ENCODE measurements at regions not wholly inside any gene's neighbourhood (a gene's known extent, or its start where the extent isn't known, plus 50 kb on each side); places are given as distances from the start of the nearest gene placed in this dataset.

DNA sequence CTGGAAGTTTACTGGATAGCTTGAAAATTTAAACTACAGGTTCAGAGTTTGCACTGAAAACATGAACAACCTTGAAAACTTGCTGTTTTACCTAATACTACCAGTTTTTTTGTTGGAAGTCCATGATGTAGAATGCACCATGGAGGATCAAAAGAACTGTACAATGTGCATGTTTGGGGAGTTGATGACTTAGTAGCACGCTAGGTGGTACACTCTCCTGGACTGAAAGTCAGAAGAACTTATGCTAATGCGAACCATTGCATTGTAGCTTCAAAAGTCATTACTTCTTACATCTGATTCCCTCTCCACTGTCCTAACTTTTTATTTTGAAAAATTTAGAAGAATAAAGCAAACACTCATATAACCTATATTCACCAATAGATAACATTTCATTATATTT is 211.0 kb downstream of the OSTF1 start:
- no peaks in the 10 kb centered on the region for H3K79me2 ChIP-seq (ENCODE audit: insufficient read depth, low read length)
- no peaks in the 10 kb centered on the region for H4K20me1 ChIP-seq (ENCODE audit: insufficient read depth)
- intact Hi-C loops (cut with micrococcal nuclease), result no loop called here
- ATAC-seq (peak; percentile 50; the same call in 1 of the 2 replicates), DNase-seq (ENCODE audit: low read depth, low spot score) (no peak)
- ChIA-PET POLR2A (no interaction called here), RAD21 (ENCODE audit: low non-redundant PET in 1 of 2, low total read pairs in 2 of 2, uncharacterized antibody in 2 of 2, unreplicated experiment in 2 of 2) (no interaction called here), CTCF (no interaction called here)
- no peaks in the 10 kb centered on the region for H3K27me3 ChIP-seq (ENCODE audit: insufficient read depth, low read length)
- no peak overlapping the region for H3K4me2 ChIP-seq (ENCODE audit: low read length)
- no peaks in the 10 kb centered on the region for H3K4me1 ChIP-seq (ENCODE audit: control insufficient read depth in 1 of 2, insufficient read depth in 2 of 2, low read length in 2 of 2)
- BruUV-seq (replicated peaks), result no TSS peak
- H3K9ac ChIP-seq (ENCODE audit: low read length), result no peak overlapping the region
- H3K4me3 ChIP-seq (replicated peaks in 1 of 2; ENCODE audit: low read depth in 1 of 2, low read length in 2 of 2), result no peak overlapping the region
- H3K9me3 ChIP-seq (ENCODE audit: control insufficient read depth in 1 of 2, insufficient read depth in 1 of 2, low read depth in 1 of 2, low read length in 2 of 2), result no peaks in the 10 kb centered on the region
- TF ChIP-seq RAD21 (IDR thresholded peaks at IDR 0.05; ENCODE audit: low read depth) (no peak), CBX3 (IDR thresholded peaks at IDR 0.05; ENCODE audit: low read depth) (no peak), ZNF274 (IDR thresholded peaks at IDR 0.05; ENCODE audit: low read depth, low read length) (no peak)
- TF ChIP-seq, protein P1, sequence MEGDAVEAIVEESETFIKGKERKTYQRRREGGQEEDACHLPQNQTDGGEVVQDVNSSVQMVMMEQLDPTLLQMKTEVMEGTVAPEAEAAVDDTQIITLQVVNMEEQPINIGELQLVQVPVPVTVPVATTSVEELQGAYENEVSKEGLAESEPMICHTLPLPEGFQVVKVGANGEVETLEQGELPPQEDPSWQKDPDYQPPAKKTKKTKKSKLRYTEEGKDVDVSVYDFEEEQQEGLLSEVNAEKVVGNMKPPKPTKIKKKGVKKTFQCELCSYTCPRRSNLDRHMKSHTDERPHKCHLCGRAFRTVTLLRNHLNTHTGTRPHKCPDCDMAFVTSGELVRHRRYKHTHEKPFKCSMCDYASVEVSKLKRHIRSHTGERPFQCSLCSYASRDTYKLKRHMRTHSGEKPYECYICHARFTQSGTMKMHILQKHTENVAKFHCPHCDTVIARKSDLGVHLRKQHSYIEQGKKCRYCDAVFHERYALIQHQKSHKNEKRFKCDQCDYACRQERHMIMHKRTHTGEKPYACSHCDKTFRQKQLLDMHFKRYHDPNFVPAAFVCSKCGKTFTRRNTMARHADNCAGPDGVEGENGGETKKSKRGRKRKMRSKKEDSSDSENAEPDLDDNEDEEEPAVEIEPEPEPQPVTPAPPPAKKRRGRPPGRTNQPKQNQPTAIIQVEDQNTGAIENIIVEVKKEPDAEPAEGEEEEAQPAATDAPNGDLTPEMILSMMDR (IDR thresholded peaks at IDR 0.05 in 2 of 3, conservative IDR thresholded peaks at IDR 0.05 in 1 of 3; ENCODE audit: borderline replicate concordance in 1 of 3, insufficient read depth in 1 of 3, low read depth in 2 of 3, low read length in 2 of 3), result peak in 2 of 3 experiments; percentile 12 to 15; a peak in 1 of 6 replicates
- H2AFZ ChIP-seq (ENCODE audit: low read depth, low read length, poor library complexity, severe bottlenecking), result no peak overlapping the region
- no peaks in the 10 kb centered on the region for H3K36me3 ChIP-seq (ENCODE audit: control insufficient read depth in 1 of 2, insufficient read depth in 2 of 2, low read length in 2 of 2)
- H3K9me2 ChIP-seq (ENCODE audit: insufficient read depth), result no peaks in the 10 kb centered on the region
- no peak overlapping the region for H3K27ac ChIP-seq (ENCODE audit: low read depth, low read length)

DNA sequence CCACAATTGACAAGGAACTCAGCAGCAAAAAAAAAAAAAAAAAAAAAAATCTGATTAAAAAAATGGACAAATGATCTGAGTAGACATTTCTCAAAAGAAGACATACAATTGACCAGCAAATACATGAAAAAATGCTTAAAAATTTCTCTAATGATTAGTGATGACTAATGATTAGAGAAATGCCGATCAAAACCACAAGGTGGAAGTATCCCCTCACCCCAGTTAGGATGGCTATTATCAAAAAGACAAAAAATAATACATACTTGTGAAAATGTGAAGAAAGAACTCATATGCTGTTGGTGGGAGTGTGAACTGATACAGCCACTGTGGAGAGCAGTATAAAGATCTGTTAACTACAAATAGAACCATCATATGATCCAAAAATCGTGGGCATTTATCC is 245.3 kb downstream of the OSTF1 start:
- no peak overlapping the region for H2AFZ ChIP-seq (ENCODE audit: low read depth, low read length, poor library complexity, severe bottlenecking)
- H3K27ac ChIP-seq (ENCODE audit: low read depth, low read length), result no peak overlapping the region
- no peaks in the 10 kb centered on the region for H3K9me3 ChIP-seq (ENCODE audit: control insufficient read depth in 1 of 2, insufficient read depth in 1 of 2, low read depth in 1 of 2, low read length in 2 of 2)
- H3K9ac ChIP-seq (ENCODE audit: low read length), result no peak overlapping the region
- no peak for TF ChIP-seq SIN3A (IDR thresholded peaks at IDR 0.05; ENCODE audit: low read depth)
- TF ChIP-seq, protein P2, sequence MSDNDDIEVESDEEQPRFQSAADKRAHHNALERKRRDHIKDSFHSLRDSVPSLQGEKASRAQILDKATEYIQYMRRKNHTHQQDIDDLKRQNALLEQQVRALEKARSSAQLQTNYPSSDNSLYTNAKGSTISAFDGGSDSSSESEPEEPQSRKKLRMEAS (IDR thresholded peaks at IDR 0.05), result no peak
- TF ChIP-seq, protein P1 (IDR thresholded peaks at IDR 0.05 in 2 of 3, conservative IDR thresholded peaks at IDR 0.05 in 1 of 3; ENCODE audit: borderline replicate concordance in 1 of 3, insufficient read depth in 1 of 3, low read depth in 2 of 3, low read length in 2 of 3), result peak in 1 of 3 experiments; percentile 18; a peak in 1 of 6 replicates
- TF ChIP-seq SP1 (IDR thresholded peaks at IDR 0.05; ENCODE audit: low read depth), result no peak
- no peak for TF ChIP-seq TCF7L2 (IDR thresholded peaks at IDR 0.05; ENCODE audit: borderline replicate concordance, extremely low read depth, insufficient read depth, insufficient read length)
- no peaks in the 10 kb centered on the region; the same call in 1 of the 2 replicates for H3K27me3 ChIP-seq (ENCODE audit: insufficient read depth, low read length)
- no peak overlapping the region for H3K4me3 ChIP-seq (replicated peaks in 1 of 2; ENCODE audit: low read depth in 1 of 2, low read length in 2 of 2)
- ATAC-seq, result no peak
- RAD21 ChIA-PET (ENCODE audit: low non-redundant PET in 1 of 2, low total read pairs in 2 of 2, uncharacterized antibody in 2 of 2, unreplicated experiment in 2 of 2), result no interaction called here
- H3K79me2 ChIP-seq (ENCODE audit: insufficient read depth, low read length), result no peaks in the 10 kb centered on the region
- H3K4me1 ChIP-seq (ENCODE audit: control insufficient read depth in 1 of 2, insufficient read depth in 2 of 2, low read length in 2 of 2), result no peaks in the 10 kb centered on the region
- POLR2A ChIA-PET, result no interaction called here
- intact Hi-C loops (cut with micrococcal nuclease), result no loop called here
- CTCF ChIA-PET, result no interaction called here
- no peaks in the 10 kb centered on the region for H3K9me2 ChIP-seq (ENCODE audit: insufficient read depth)
- no peaks in the 10 kb centered on the region for H4K20me1 ChIP-seq (ENCODE audit: insufficient read depth)
- no peak for DNase-seq (ENCODE audit: low read depth, low spot score)
- no peak overlapping the region for H3K4me2 ChIP-seq (ENCODE audit: low read length)
- BruUV-seq (replicated peaks), result no TSS peak
- no peaks in the 10 kb centered on the region for H3K36me3 ChIP-seq (ENCODE audit: control insufficient read depth in 1 of 2, insufficient read depth in 2 of 2, low read length in 2 of 2)
